ENCODE measurements at regions not wholly inside any gene's neighbourhood (a gene's known extent, or its start where the extent isn't known, plus 50 kb on each side); places are given as distances from the start of the nearest gene placed in this dataset.

DNA sequence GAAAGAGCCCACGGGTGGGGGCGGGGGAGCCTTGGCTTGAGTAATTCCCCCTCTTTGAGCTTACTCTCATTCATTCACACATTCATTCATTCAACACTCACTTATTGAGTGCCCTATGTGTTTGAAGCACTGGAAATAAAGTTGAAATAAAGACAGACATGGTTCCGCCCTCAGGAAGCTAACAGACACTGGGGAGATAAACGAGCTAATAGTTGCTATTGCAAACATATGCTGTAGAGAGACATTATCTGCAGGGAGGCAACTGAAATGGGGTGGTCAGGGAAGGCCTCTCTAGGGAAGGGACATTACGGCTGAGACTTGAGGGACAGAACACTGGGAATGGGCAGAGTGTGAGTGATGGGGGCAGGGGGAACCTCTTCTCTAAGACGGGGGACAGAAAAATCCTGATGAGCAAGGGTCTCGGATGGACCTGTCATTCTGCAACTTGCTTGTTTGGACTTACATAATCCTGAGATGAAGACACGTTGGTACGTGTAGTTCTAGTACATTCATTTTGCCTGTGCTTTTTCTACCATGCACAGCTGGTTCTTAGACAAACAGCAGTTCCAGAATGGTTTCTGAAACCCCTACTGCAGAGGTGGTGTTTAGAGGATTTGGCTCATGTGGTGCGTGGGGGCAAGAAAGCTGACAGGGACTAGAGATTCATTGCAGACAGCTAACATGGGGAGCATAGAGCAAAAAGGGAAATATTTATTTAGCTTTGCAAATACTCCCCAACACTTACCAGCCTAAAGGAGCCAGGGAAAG, 71.1 kb upstream of the BLCAP start:
- peak in 4 of 56 donors; percentile 16 to 51 (median 30) for DNase-seq

DNA sequence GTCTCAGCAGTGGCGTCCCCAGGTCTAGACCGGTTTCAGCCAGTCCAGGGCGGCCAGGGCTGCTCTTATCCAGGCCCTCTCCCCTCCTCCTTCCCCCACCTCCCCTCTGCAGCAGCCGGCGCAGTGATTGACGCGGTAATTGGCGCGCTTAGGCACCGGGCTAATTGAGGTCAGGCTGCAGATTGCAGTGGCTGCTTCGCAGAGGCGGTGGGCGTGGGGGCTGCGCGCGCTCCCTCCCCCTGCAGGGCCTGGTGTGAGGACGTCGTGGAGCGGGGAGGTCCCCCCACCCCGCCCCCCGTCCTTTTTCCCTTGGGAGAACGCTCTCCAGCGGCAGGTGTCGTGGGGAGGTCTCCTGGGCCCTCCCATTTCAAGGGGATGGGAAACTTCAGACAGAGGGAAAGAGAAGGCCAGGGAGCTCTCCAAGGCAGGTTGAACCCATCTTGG, 70.4 kb upstream of the BLCAP start:
- DNase-seq: peak in 3 of 56 donors; percentile 3 to 15 (median 12)

DNA sequence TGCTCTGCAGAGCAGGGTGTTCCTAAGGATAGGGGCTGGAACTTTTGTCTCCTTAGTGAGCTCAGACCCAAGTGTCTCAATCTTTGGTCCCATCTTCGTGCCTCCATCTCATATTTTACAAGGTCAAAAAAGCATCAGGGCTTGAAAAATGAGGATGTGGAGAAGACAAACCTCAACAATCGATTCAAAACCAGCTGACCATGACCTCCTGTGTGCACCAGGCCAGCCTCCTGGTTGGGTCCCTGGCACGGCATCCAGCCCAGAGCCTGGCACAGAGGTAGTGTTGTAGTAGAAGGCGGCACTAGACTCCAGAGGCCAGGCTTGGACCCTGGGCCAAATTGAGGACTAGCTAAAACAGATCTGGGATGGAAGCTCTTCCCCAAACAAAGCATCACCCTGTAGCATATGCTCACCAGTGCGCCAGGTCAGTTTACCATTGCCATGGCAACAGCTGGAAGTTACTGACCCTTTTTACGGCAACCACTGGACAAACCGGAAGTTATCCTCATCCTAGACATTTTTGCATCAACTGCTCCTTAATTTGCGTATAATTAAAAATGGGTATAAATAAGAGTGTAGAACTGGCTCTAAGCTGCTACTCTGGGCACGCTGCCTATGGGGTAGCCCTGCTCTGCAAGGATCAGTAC, 69.3 kb upstream of the BLCAP start:
- DNase-seq: peak in 1 of 56 donors; percentile 5

DNA sequence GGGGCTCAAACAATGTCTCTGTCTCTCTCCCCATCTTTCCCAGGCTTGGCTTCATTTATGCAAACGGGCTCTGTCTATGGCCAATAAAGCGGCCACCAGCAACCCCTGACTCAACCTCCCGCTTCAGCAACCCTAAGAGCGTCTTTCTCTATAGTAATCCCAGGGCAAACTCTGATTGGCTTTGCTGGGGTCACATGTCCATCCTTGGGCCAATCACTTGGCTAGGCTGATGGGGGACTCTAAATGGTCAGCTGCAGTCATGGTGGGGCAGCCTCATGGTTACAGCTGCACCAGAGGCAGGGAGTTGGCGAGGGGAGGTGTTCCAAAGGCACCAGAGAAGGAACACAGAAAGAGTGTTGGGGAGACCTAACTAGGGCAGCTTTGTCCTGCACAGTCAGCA, 68.5 kb upstream of the BLCAP start:
- DNase-seq: no peak

GRCh38 chr20:37593710-37594109, 66.0 kb upstream of the BLCAP start:
- no peak for DNase-seq

DNA sequence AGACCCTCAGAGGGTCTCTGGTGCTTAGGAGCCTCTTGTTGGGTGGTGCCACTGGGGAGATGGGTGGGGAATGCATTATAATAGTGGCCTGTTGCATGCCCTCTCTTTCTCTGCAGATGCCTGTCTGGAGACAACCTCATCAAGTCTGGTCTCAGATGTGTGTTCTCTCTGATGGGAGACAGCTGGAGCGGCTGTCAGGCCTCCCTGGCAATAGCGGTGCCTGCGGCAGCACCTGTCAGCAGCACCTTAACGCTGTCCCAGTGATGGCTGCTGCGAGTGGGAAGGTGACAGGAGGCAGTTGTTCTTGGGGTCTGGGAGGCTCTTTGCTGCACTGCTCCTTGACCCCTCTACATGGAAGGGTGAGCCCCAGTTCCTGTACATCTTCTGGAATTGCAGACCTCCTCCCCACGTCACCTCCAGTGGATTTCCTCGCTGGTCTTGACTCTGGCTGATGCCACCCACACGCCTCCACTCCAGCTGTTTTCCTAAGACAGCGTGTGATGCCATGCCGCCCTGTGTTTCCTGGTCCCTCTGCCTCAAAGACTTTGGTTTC, 63.3 kb upstream of the BLCAP start:
- DNase-seq: no peak

DNA sequence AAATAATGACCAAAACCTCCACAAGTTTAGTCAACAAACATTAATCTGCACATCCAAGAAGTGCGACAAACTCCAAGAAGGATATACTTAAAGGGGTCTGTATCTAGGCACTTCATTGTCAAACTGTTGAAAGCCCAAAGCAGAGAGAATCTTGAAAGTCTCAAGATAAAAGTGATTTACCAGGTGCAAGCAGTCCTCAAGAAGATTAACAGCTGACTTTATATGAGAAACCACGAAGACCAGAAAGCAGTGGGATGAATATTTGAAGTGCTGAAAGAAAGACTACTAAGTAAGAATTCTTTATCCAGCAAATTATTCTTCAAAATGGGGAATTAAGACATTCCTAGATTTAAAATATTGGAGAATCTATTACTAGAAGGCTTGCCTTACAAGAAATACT, 58.4 kb upstream of the BLCAP start:
- no peak for DNase-seq

DNA sequence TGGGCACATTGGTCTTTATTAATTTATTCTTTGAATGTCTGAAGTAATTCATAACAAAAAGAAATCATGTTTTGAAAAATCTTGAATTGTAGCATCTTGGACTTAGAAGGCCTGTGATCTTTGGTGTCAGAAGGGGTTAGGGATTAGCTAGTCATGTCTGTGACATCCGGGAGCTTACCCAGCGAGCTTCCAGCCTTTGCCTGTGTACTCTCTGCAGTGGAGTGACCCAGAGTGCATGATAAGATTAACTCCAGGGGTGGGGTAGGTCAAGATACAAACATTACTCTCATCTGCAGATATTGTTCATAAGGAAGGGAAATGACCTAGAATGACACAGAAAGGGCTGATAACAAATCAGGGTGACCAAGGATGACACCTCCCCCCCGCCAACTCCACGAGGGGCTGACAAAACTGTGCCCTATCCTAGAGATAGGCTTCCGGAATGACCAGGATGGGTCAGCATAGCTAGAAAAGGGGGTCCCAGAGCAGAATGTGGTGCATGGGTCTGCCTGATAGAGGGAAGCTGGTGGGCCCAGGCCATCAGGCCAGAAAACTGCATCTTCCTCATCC, 56.6 kb upstream of the BLCAP start:
- no peak for DNase-seq

- no peak for DNase-seq
Observed at GRCh38 chr20:37581246-37581645, 53.6 kb upstream of the BLCAP start.

- DNase-seq: no peak
Observed at GRCh38 chr20:37580069-37580468, 52.4 kb upstream of the BLCAP start.

DNA sequence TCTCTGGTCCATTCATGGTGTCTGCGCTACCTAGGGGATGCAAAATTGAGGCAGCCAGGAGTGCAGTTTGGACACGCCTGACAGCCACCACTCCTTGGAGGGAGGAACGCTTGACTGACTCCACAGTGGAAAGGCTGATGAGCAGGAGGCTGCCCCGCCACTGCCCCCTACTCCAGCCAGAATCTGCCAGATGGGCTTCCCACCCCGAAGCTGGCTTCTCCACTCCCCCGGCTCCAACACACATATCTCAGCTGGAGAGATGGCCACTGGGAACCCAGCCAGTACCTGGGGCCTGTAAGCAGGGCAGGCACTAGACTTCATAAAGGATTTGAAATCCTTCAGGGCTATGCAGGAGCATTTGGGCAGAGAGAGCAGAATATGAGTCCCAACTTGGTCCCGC, 51.4 kb upstream of the BLCAP start:
- no peak for DNase-seq

DNA sequence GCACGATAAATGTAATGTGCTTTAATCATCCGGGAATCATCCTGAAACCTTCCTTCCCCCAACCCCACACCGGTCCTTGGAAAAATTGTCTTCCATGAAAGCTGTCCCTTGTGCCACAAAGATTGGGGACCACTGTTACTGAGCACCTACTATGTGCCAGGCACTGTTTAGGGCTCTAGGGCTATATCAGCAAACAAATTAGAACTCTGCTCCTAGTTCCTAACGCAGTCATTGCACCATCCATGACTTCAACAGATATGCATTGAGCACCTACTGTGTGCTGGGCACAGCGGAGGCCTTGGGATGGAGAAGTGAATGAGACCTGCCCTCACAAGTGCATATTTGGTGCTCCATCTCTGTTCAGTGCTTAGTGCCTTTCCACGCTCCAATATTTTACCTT, 50.3 kb upstream of the BLCAP start:
- no peak for DNase-seq
